Activated B cell treated with CpG ODN at 0.5 μM for 24 hours (primary cell): ENCODE measurements at regions not wholly inside any gene's neighbourhood (a gene's known extent, or its start where the extent isn't known, plus 50 kb on each side); places are given as distances from the start of the nearest gene placed in this dataset.
"Not testable (repeated sequence)": the region's sequence is repeated elsewhere in the genome, so short reads cannot be mapped to it uniquely, and the experiment has no call there.

ENCODE experiments used
- ATAC-seq: fragments of 200-7000 bp; cut with Tn5 transposase; one replicate; pipeline ENCODE4 v1.10.0; 2021; ENCODE audit warnings: low read depth, mild to moderate bottlenecking, moderate library complexity
- CTCF ChIA-PET: fragments of 350-600 bp; sonication (Branson Sonifier 250); formaldehyde crosslinking; loops from one replicate; lab custom pipeline; 2021; ENCODE audit warnings: antibody characterized with exemption; lab: Charles Lee
- POLR2A ChIA-PET: fragments of 350-600 bp; sonication (Branson Sonifier 250); formaldehyde crosslinking; loops from one replicate; lab custom pipeline; 2021; ENCODE audit warnings: antibody characterized with exemption; lab: Charles Lee
- DNase-seq: peaks from one replicate; pipeline ENCODE4 v3.0.0; 2022
- H3K27ac Mint-ChIP-seq: one replicate; pipeline ENCODE4 v1.8.0; 2020; ENCODE audit warnings: mixed read lengths
- H3K27me3 Mint-ChIP-seq: one replicate; pipeline ENCODE4 v1.8.0; 2021; ENCODE audit warnings: mixed read lengths
- H3K36me3 Mint-ChIP-seq: one replicate; pipeline ENCODE4 v1.8.0; 2021; ENCODE audit warnings: low read depth, mixed read lengths
- H3K4me1 Mint-ChIP-seq: one replicate; pipeline ENCODE4 v1.8.0; 2021; ENCODE audit warnings: mixed read lengths
- H3K4me3 Mint-ChIP-seq: one replicate; pipeline ENCODE4 v1.8.0; 2020; ENCODE audit warnings: mild to moderate bottlenecking, mixed read lengths
- H3K9me3 Mint-ChIP-seq: one replicate; pipeline ENCODE4 v1.8.0; 2020; ENCODE audit warnings: mixed read lengths
- CTCF ChIP-seq: fragments of 200-600 bp; IDR thresholded peaks from one replicate; pipeline ENCODE4 v1.8.0; 2022; ENCODE audit warnings: antibody characterized with exemption, mild to moderate bottlenecking
- intact Hi-C: fragments of 100-400 bp; cut with micrococcal nuclease; formaldehyde crosslinking; loops from one replicate; pipeline ENCODE4 v1.15.1; 2024

GRCh38 chr6:137552146-137552545 lies 58.0 kb upstream of the OLIG3 start:
- ChIA-PET POLR2A (no interaction called here), CTCF (no interaction called here)
- H3K4me3 Mint-ChIP-seq = no peak overlapping the region
- no peaks in the 10 kb centered on the region for H3K36me3 Mint-ChIP-seq
- H3K9me3 Mint-ChIP-seq = no peaks in the 10 kb centered on the region
- no peaks in the 10 kb centered on the region for H3K4me1 Mint-ChIP-seq
- DNase-seq (no peak), ATAC-seq (no peak)
- no peak for TF ChIP-seq CTCF
- H3K27me3 Mint-ChIP-seq = peaks cover 11% of the 10 kb centered on the region
- intact Hi-C loops = no loop called here
- H3K27ac Mint-ChIP-seq = no peak overlapping the region

GRCh38 chr6:137552809-137553208 lies 58.6 kb upstream of the OLIG3 start:
- TF ChIP-seq CTCF = no peak
- no peak overlapping the region for H3K4me3 Mint-ChIP-seq
- intact Hi-C loops = no loop called here
- H3K9me3 Mint-ChIP-seq = no peaks in the 10 kb centered on the region
- ChIA-PET CTCF (no interaction called here), POLR2A (no interaction called here)
- no peak for DNase-seq
- H3K4me1 Mint-ChIP-seq = no peaks in the 10 kb centered on the region
- H3K27me3 Mint-ChIP-seq = peaks cover 14% of the 10 kb centered on the region
- ATAC-seq = no peak
- no peak overlapping the region for H3K27ac Mint-ChIP-seq
- no peaks in the 10 kb centered on the region for H3K36me3 Mint-ChIP-seq

- H3K4me3 Mint-ChIP-seq, ATAC-seq, intact Hi-C loops, H3K27ac Mint-ChIP-seq, H3K9me3 Mint-ChIP-seq, H3K36me3 Mint-ChIP-seq, DNase-seq, H3K4me1 Mint-ChIP-seq: not testable (repeated sequence)
- POLR2A ChIA-PET = interaction anchor here (0.6 kb wide), 1 partner anchor 214 kb away, joined by 3 read pairs; no protein-coding TSS in a partner anchor
- CTCF ChIA-PET = interaction anchor here (0.8 kb wide), 1 partner anchor 11 kb away, joined by 3 read pairs; no protein-coding TSS in a partner anchor
- peaks cover 50% of the 10 kb centered on the region for H3K27me3 Mint-ChIP-seq
Observed at GRCh38 chr6:137559521-137560183, 65.5 kb upstream of the OLIG3 start.

- Mint-ChIP-seq H3K4me3 (no peak overlapping the region), H3K36me3 (no peaks in the 10 kb centered on the region), H3K9me3 (peaks cover 4% of the 10 kb centered on the region), H3K4me1 (no peaks in the 10 kb centered on the region), H3K27me3 (peaks cover 48% of the 10 kb centered on the region), H3K27ac (no peak overlapping the region)
- DNase-seq = no peak
- TF ChIP-seq CTCF = no peak
- ChIA-PET CTCF (interaction anchor here (0.8 kb wide), 1 partner anchor 11 kb away, joined by 3 read pairs; no protein-coding TSS in a partner anchor), POLR2A (interaction anchor here (0.6 kb wide), 1 partner anchor 213 kb away, joined by 3 read pairs; no protein-coding TSS in a partner anchor)
- intact Hi-C loops = no loop called here
- no peak for ATAC-seq
Observed at GRCh38 chr6:137560184-137560563, 66.0 kb upstream of the OLIG3 start.

- H3K27me3 Mint-ChIP-seq = peaks cover 32% of the 10 kb centered on the region
- H3K4me1 Mint-ChIP-seq = no peaks in the 10 kb centered on the region
- DNase-seq (no peak), ATAC-seq (no peak)
- H3K36me3 Mint-ChIP-seq = no peaks in the 10 kb centered on the region
- no peak overlapping the region for H3K4me3 Mint-ChIP-seq
- intact Hi-C loops = no loop called here
- POLR2A ChIA-PET = no interaction called here
- CTCF ChIA-PET = no interaction called here
- H3K9me3 Mint-ChIP-seq = peaks cover 4% of the 10 kb centered on the region
- H3K27ac Mint-ChIP-seq = no peak overlapping the region
- no peak for TF ChIP-seq CTCF
Observed at GRCh38 chr6:137568067-137568466, 73.9 kb upstream of the OLIG3 start.
